Brain microvascular endothelial cell (primary cell): ENCODE measurements at regions not wholly inside any gene's neighbourhood (a gene's known extent, or its start where the extent isn't known, plus 50 kb on each side); places are given as distances from the start of the nearest gene placed in this dataset.

ENCODE experiments used
- DNase-seq: peaks from one replicate; pipeline ENCODE4 v3.0.0-alpha.2; 2020
- H3K27ac ChIP-seq: fragments of 250-450 bp; sonication (Bioruptor Pico); 2 replicates; pipeline ENCODE4 v1.5.1; 2020; ENCODE audit warnings: mild to moderate bottlenecking, moderate library complexity
- H3K27me3 ChIP-seq: fragments of 250-450 bp; sonication (Bioruptor Pico); replicated peaks from 2 replicates; pipeline ENCODE4 v1.5.1; 2020; ENCODE audit warnings: mild to moderate bottlenecking
- H3K36me3 ChIP-seq: fragments of 250-450 bp; sonication (Bioruptor Pico); replicated peaks from 2 replicates; pipeline ENCODE4 v1.5.1; 2020; ENCODE audit warnings: mild to moderate bottlenecking
- H3K4me3 ChIP-seq: 2 replicates; pipeline ENCODE4 v1.5.1; 2011; ENCODE audit warnings: low read depth, mild to moderate bottlenecking, control low read depth, low read length, moderate library complexity
- CTCF ChIP-seq: IDR thresholded peaks from 2 replicates; pipeline ENCODE4 v1.5.1; 2011; ENCODE audit warnings: low read depth, mild to moderate bottlenecking, moderate library complexity, low read length, control low read depth, inconsistent platforms; ENCODE audit errors: missing control alignments
- in situ Hi-C: cut with HindIII; loops from 2 replicates; pipeline ENCODE4 v1.10.0; 2017; ENCODE audit warnings: low sequenced_read_pairs, low pct_ligation_motif_present

GRCh38 chr15:70227147-70227546 is 129.4 kb upstream of the TLE3 start:
- Histone ChIP-seq H3K27me3 (no peaks in the 10 kb centered on the region), H3K36me3 (no peaks in the 10 kb centered on the region), H3K27ac (no peak overlapping the region), H3K4me3 (no peak overlapping the region)
- in situ Hi-C loops: no loop called here
- DNase-seq: no peak
- no peak for TF ChIP-seq CTCF

DNA sequence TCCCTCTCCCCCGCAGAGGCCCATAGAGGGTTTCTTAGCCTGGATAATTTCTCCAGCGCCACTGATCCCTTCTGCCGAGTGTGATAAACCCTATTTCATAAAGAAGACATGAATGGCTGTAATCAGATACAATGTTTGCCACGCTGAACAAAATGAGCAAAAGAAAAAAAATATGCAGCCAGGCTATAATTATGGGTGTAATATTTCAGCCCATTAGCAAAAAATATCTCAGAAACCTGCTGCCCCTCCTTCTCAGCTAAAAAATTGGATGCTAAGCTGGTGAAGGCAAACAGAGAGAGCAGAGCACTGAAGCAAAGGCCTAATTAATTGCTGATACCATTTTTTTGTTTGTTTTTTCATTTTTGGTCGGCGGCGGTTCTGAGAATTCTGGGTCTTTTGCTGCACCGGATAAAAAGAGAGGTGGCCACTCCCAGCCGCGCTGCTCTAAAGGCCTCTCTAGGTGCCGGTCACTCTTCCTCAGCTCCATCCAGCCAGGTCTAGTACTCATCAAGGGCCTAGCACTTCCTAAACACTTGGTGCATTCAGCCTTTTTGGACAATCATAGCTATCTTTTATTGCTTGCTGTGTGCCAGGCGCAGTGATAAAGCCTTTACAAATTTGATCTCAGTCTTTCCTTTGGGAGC is 128.7 kb upstream of the TLE3 start:
- DNase-seq: no peak

DNA sequence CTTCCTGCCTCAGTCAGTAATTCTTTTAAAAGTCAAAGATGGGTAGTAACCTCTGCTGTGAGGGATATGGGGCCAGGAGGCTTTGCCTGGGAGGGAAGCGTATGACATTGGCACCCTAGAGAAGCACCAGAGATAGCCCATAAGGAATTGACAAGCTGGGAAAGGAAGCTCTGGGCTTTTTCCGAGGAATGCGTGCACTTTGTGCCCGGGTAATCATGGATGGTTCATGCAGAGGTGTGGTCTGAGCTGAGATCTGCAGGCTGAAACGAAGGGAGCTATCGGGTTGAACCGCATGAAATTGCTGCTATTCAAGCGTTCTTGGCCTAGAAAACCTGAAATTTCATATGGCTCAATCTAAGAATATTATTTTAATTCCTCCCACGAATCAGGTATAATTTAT is 127.7 kb upstream of the TLE3 start:
- Histone ChIP-seq H3K27ac (no peak overlapping the region), H3K4me3 (no peak overlapping the region), H3K36me3 (no peaks in the 10 kb centered on the region), H3K27me3 (no peaks in the 10 kb centered on the region)
- no peak for TF ChIP-seq CTCF
- DNase-seq: no peak
- in situ Hi-C loops: no loop called here

More for the DNA sequence above, 128.7 kb upstream of the TLE3 start:
- TF ChIP-seq CTCF: no peak
- H3K4me3 ChIP-seq: no peak overlapping the region
- H3K36me3 ChIP-seq: no peaks in the 10 kb centered on the region
- H3K27ac ChIP-seq: no peak overlapping the region
- in situ Hi-C loops: no loop called here
- no peaks in the 10 kb centered on the region for H3K27me3 ChIP-seq

DNA sequence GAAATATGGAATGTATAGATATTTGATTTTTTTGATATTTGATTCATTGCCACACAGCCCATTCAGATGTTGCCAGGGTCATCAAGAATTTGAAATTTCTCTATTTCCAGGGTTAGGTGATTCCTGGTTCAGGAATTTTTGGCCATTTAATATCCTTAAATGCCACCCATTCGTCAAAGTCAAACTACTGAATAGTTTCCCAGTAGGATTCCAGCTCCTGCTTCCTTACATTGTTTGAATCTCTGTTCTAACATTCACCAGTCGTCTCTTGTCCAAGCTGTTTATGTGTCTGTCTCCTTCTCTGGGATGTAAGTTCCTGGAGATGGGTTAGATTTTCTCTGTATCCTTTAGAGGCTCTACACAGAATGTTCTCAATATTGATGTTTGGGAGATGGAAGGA is 124.9 kb upstream of the TLE3 start:
- Histone ChIP-seq H3K27ac (no peak overlapping the region), H3K4me3 (no peak overlapping the region), H3K27me3 (no peaks in the 10 kb centered on the region), H3K36me3 (no peaks in the 10 kb centered on the region)
- in situ Hi-C loops: no loop called here
- no peak for TF ChIP-seq CTCF
- DNase-seq: no peak

- in situ Hi-C loops: no loop called here
- DNase-seq: no peak
- H3K27ac ChIP-seq: no peak overlapping the region
- TF ChIP-seq CTCF: no peak
- H3K4me3 ChIP-seq: no peak overlapping the region
- no peaks in the 10 kb centered on the region for H3K36me3 ChIP-seq
- H3K27me3 ChIP-seq: no peaks in the 10 kb centered on the region
Measured at GRCh38 chr15:70220490-70221096, 122.9 kb upstream of the TLE3 start.

DNA sequence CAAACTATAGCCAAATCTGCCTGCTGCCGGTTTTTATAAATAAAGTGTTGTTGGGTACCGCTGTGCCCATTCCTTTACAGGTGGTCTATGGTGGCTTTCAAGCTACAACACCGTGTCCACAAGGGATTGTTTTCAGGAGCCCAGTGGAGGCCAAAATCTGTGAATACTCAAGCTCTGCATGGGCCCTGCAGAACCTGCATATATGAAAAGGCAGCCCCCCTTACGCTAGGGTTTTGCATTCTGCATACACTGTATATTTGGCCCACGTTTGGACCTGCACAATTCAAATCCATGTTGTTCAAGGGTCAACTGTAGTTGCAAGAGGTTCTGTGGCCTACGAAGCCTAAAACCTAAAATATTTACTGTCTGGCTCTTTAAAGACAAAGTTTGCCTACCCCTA is 122.2 kb upstream of the TLE3 start:
- in situ Hi-C loops: no loop called here
- no peak overlapping the region for H3K27ac ChIP-seq
- H3K36me3 ChIP-seq: no peaks in the 10 kb centered on the region
- no peak for TF ChIP-seq CTCF
- DNase-seq: no peak
- H3K4me3 ChIP-seq: no peak overlapping the region
- no peaks in the 10 kb centered on the region for H3K27me3 ChIP-seq
